BE2C (cell line): ENCODE measurements at regions not wholly inside any gene's neighbourhood (a gene's known extent, or its start where the extent isn't known, plus 50 kb on each side); places are given as distances from the start of the nearest gene placed in this dataset.
A peak's percentile ranks its signal among the peaks of the same experiment; 100 is the strongest.

Experiments used
- DNase-seq: peaks from one replicate; pipeline ENCODE4 v3.0.0-alpha.2; 2020
- H3K27me3 ChIP-seq: fragments of 250-450 bp; sonication (Bioruptor Pico); 2 replicates; pipeline ENCODE4 v1.5.1; 2020; ENCODE audit warnings: mild to moderate bottlenecking
- H3K36me3 ChIP-seq: fragments of 250-450 bp; sonication (Bioruptor Pico); 2 replicates; pipeline ENCODE4 v1.5.1; 2020; ENCODE audit warnings: mild to moderate bottlenecking
- H3K4me1 ChIP-seq: fragments of 250-450 bp; sonication (Bioruptor Pico); 2 replicates; pipeline ENCODE4 v1.5.1; 2020
- H3K4me3 ChIP-seq: 2 replicates; pipeline ENCODE4 v1.5.1; 2011; ENCODE audit warnings: low read depth, low read length
- H3K9me3 ChIP-seq: fragments of 250-450 bp; sonication (Bioruptor Pico); 2 replicates; pipeline ENCODE4 v1.5.1; 2020
- TF ChIP-seq, protein P1 (sequence below): IDR thresholded peaks from 2 replicates; pipeline ENCODE4 v1.5.1; 2012; ENCODE audit warnings: mild to moderate bottlenecking, low read depth, low read length

DNA sequence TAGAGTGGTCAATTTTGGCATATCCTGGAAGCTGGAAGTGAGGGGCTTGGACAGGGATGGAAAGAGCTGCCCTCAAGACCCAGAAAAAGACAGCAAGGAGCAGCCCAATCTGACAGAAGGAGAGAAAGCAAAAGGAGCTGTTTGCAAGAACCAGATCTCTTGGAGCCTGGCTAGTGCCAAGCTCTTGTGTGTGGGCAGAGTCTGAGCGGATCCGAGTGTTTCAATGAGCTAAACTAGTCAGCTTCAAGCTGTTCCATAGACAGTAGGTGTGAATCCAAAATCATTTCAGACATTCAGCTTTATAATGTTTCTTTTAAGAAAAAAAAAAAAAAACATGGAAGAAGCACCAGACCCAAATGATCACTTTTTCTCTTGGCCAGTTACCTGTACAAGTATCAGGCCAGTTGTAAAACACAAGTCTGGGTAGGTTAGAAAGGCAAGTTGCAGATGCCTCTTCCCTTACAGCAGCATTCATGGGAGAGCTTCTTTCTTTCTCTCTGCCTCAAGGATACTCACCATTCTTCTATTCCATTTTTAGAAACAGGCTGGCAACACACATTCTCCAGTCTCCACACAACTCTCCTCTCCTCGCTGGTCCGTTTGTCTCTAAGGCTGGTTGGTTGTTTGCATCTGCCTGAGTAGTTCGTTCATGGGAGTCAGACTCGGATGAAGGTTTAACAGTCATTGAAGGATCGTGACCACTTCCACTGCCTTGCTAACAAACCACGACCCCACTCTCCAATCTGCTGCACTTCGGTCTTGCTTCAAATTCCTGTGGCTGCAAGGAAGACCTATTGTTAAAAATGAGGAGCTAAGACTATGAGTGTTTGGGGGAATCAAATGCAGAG is 105.2 kb upstream of the GATB start:
- H3K9me3 ChIP-seq, result no peaks in the 10 kb centered on the region
- TF ChIP-seq, protein P1, sequence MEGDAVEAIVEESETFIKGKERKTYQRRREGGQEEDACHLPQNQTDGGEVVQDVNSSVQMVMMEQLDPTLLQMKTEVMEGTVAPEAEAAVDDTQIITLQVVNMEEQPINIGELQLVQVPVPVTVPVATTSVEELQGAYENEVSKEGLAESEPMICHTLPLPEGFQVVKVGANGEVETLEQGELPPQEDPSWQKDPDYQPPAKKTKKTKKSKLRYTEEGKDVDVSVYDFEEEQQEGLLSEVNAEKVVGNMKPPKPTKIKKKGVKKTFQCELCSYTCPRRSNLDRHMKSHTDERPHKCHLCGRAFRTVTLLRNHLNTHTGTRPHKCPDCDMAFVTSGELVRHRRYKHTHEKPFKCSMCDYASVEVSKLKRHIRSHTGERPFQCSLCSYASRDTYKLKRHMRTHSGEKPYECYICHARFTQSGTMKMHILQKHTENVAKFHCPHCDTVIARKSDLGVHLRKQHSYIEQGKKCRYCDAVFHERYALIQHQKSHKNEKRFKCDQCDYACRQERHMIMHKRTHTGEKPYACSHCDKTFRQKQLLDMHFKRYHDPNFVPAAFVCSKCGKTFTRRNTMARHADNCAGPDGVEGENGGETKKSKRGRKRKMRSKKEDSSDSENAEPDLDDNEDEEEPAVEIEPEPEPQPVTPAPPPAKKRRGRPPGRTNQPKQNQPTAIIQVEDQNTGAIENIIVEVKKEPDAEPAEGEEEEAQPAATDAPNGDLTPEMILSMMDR, result no peak
- no peaks in the 10 kb centered on the region for H3K27me3 ChIP-seq
- no peaks in the 10 kb centered on the region for H3K4me1 ChIP-seq
- no peak for DNase-seq
- no peaks in the 10 kb centered on the region for H3K36me3 ChIP-seq
- H3K4me3 ChIP-seq, result no peak overlapping the region

DNA sequence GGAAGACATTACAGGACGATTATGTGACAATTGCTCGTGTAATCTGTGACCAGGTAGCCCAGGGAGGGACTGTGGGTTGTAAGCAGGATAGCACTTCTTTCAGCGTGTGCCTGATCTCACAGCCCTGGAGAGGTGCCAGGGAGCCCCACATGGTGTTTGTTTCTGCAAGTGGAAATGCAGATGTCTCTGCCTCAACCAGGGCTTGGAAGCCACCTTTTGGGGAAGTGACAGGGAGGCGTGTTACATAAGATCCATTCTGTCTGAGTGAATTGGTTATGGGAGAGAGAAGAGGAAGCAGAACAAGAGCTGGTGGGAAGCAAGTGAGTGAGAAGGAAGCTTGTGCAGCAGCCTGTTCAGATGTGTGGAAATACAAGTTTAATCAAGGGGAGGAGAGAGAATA is 104.5 kb upstream of the GATB start:
- H3K9me3 ChIP-seq, result no peaks in the 10 kb centered on the region
- H3K4me3 ChIP-seq, result no peak overlapping the region
- TF ChIP-seq, protein P1, result no peak
- H3K36me3 ChIP-seq, result no peaks in the 10 kb centered on the region
- DNase-seq, result peak; percentile 24
- no peaks in the 10 kb centered on the region for H3K4me1 ChIP-seq
- H3K27me3 ChIP-seq, result no peaks in the 10 kb centered on the region

DNA sequence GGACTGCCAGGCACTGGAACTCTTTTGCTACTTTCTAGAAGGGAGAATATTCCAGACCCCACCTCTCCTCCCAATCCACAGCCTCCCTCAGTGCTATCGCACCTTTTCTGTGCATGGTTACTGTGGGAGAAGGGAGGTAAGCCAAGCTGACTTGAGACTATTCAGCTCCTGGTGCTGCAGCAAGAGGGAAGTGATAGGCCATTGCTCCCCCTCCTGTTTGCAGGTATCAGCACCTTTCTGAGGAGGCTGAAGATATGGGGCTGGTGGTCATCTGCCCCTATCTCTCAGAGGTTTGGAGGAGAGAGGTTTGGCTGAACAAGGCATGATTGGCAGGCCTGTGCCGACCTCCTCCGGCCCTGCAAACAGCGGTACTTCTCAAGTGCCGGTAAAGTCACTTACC is 103.3 kb upstream of the GATB start:
- no peaks in the 10 kb centered on the region for H3K27me3 ChIP-seq
- H3K4me1 ChIP-seq, result no peaks in the 10 kb centered on the region
- H3K9me3 ChIP-seq, result no peaks in the 10 kb centered on the region
- TF ChIP-seq, protein P1, result no peak
- no peak overlapping the region for H3K4me3 ChIP-seq
- DNase-seq, result no peak
- H3K36me3 ChIP-seq, result no peaks in the 10 kb centered on the region

DNA sequence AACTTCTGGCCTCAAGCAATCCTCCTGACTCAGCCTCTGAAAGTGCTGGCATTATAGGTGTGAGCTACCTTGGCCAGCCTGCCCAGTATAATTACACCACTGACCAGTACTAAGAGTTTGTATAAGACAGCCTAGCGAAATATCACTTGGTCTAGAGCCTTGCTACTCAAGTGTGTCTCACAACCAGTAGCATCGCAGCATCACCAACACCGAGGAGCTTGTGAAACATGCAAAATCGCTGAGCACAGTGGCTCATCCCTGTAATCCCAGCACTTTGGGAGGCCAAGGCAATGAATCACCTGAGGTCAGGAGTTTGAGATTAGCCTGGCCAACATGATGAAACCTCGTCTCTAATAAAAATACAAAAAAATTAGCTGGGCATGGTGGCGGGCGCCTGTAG is 102.0 kb upstream of the GATB start:
- no peaks in the 10 kb centered on the region for H3K27me3 ChIP-seq
- TF ChIP-seq, protein P1, result no peak
- no peak for DNase-seq

DNA sequence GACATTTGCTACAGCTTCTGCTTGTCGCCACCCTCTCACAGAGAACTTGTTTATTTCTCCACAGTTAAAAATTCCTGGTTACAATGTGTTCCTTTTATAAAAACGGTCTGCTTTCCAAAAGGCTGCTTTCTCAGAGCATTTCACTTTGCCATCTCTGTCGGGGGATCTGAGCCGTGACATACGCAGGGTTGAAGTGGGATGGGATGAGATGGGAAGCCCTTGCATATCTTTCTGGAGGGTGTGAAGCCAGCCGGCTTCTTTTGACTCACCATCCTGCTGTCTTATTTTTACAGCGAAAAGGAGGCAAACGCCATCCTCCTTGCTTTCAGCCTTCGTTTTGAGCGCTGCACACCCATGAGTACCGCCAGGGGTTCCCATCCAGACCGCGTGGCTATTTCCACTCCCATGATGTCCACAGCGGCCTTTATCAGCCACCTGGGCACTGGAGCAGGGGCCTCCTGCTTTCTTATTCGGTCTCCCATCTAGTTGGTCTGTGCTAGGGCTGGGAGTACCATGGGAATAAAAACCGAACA is 99.8 kb upstream of the GATB start:
- Histone ChIP-seq H3K9me3 (no peaks in the 10 kb centered on the region), H3K4me1 (no peaks in the 10 kb centered on the region), H3K4me3 (no peak overlapping the region), H3K27me3 (no peaks in the 10 kb centered on the region), H3K36me3 (no peaks in the 10 kb centered on the region)
- no peak for DNase-seq
- TF ChIP-seq, protein P1, result no peak

More for the DNA sequence above, 102.0 kb upstream of the GATB start:
- Histone ChIP-seq H3K4me3 (no peak overlapping the region), H3K9me3 (no peaks in the 10 kb centered on the region), H3K4me1 (no peaks in the 10 kb centered on the region), H3K36me3 (no peaks in the 10 kb centered on the region)

DNA sequence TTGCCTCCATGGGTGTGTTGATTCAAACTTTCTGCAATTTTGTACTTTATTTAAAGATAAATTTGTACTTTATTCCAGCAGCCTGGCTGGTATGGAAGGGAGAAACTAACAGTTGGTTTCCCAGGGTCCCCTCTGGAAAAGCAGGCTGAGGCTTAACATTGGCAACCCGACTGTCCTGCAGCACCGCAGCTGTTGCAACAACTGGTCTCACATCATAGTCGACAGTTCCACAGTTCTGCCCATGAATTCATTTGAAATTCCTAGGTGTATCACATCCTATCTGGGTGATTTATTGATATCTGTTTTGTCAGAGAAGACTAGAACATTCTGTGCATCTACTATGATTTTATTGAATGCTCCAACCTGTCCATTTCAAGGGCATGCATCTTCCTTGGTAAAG is 98.8 kb upstream of the GATB start:
- Histone ChIP-seq H3K9me3 (no peaks in the 10 kb centered on the region), H3K4me3 (no peak overlapping the region), H3K4me1 (no peaks in the 10 kb centered on the region), H3K36me3 (no peaks in the 10 kb centered on the region), H3K27me3 (no peaks in the 10 kb centered on the region)
- DNase-seq, result no peak
- TF ChIP-seq, protein P1, result no peak
